HG03571 (cell line): ENCODE measurements at regions not wholly inside any gene's neighbourhood (a gene's known extent, or its start where the extent isn't known, plus 50 kb on each side); places are given as distances from the start of the nearest gene placed in this dataset.
A peak's percentile ranks its signal among the peaks of the same experiment; 100 is the strongest.

ENCODE experiments used
- ATAC-seq: cut with Tn5 transposase; IDR thresholded peaks from one replicate; pipeline ENCODE4 v1.9.1; 2021; ENCODE audit not compliant: unreplicated experiment

DNA sequence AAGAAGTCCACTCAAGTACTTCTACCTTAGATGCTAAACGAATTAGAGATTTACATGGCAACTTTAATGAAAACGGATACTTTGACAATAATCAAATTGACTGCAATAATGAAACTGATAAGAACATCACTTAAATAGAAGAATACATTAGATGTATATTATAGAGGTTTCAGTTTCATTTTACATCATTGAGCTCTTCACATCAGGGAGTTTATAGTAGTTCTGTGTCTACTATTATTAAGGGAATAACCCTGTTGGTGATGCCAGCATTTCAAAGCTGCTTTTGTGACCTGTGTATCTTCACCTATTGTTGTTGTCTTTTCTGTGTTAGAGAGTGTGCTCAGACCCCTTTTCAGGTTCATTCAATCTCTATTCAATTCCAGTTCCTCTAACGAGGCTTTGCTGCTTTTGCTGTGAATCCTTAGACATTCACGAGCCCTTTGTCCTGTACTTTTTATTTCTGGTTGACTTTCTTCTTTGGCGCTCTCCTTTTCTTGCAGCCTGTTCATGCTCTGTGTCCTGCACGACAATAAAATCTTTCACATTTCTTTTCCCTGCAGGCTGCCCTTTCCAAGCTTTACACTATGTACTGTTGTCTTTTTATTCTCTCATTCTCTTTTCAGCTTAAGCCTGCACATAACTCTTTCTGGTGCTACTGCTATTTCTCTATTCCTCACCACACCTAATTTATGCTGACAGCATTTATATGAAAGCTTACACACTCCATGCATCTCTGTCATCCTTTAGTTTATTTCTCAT, 232.1 kb downstream of the CPE start:
- no peak for ATAC-seq

DNA sequence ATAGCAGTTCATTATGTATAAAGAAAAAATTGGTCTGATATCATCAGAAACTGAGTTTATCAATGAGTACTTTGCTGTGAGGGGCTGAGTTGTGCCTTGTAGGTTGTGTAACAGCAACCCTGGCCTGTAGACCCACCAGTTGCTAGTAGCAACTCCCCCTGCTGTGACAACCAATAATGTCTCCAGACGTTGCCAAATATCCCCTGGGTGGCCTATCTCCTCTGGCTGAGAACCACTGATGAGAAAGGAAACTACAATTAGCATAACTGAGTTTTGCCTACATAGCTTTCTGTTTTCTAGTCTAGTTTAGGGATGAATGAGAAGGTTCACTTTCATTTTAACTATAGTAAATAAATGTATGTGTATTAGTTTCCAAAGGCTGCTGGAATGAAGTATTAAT, 234.1 kb downstream of the CPE start:
- ATAC-seq, result peak; percentile 70

DNA sequence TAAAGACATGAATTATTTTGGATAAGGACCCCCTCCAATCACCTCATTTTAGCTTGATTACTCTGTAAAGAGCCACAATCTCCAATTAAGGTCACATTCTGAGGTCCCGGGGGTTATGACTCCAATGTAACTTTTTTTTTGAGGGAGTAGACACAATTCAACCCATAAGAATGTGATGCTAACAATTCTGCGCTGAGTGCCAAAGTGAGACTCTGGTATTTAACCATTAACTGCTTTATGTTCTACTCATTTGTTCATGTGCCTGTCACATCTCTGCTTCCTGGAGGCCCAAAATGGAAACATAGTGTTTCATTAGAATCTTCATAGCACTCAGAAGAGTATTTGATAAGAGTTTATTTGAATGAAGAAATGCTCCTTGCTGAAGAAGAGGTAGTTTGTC, 234.8 kb downstream of the CPE start:
- no peak for ATAC-seq

DNA sequence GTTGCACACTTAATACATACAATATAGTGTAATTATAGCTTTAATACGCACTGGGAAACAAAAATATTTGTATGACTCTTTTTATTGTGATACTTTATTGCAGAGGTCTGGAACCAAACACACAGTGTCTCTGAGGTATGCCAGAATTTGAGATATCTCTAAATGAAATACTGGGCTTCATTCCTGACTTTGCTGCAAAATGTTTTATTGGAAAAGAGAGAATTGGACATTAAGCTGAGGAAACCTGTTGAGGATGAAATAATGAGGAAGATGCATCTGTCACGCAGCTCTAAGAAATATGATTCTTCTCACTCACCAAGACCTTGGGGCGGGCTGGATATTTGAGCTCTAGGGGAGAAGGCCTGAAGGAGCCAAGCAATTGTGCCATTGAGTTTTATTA, 242.1 kb downstream of the CPE start:
- ATAC-seq, result no peak

DNA sequence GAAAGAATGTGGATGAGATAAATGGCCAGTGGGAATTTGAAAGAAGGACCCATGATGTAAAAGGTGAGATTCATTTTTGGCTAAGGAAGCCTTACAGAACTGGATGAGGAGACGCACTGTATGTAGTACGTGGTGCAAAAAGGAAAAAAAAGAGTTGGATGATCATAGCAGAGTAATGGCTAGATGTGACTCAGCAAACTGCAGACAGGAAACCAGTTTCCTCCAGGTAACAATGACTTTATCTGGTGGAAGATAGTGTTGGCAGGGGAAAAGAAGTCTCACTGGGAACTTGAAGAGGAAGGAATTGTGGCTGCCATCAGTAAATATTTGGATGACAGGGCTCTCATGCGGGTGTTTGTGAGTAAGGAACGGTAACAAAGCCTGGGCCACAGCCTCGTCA, 243.2 kb downstream of the CPE start:
- ATAC-seq, result no peak

DNA sequence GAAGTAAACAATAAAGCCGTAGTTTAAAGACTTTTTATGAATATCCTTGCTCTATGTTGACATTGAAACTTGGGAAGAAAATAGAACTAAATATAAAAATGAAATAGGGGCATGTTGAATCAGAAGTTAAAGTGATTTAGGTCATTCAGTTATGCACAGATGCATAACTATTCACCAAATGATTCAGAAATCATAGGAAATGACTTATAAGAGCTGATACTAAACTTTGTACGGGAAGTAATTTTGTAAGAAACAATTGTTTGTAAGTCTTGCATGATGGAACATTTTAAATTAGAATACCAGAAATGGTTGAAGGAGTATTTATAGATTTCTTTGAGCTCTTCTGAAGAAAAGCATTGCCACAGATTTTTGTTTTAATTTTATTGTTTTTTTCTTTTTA, 246.5 kb downstream of the CPE start:
- no peak for ATAC-seq

DNA sequence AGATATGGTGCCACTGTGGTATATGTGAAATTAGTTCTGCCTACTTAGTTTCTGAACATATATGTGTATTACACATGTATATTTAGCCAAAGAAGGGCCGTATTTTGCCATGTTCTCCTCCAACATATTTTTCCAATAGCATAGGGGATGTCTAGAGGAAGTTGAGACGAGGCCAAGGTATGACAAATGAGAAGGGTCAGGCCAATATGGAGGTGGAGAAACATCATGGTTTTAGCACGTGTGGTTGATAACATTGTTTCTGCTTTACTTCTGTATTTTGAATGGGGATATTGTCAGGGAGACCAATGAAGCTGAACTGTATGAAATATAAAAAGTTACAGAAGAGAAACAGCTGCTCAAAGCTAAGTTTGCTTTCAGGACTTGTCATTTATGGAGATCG, 246.7 kb upstream of the TLL1 start:
- no peak for ATAC-seq

DNA sequence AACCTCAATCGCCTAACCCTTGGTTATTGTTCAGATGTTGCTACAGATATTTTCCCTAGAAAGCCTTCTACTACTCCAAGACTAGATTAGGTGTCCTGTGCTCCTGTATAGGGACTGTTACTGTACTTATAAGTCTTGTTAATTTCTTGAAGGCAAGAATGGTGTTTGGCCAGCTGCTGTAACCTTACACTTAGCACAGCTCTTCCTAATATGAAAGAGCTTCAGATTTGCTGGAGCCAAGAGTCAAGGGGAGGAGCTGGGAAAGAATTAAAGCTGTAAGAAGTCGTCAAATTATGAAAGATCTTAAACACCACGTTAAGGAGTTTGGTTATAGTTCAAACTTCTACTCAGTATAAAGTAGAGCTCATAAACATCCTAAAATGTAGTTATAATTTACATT, 245.9 kb upstream of the TLL1 start:
- no peak for ATAC-seq

DNA sequence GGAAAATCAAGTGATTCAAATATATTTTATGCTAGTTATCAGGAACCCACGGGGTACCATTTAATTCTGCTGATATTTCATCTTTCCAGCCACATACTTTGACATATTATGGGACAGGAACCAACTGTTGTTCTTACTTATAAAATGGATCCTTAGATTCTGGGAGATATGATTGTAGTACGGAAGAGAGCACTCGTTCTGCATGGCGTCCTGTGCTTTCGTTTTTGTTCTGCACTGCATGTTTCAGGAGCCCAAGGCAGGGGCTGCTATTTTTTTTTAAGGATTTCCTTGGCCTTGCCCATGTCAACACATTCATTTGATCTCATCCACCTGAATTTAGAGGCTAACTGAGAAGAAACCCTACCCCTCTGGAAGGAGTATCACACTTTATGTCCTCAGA, 245.5 kb upstream of the TLL1 start:
- no peak for ATAC-seq

DNA sequence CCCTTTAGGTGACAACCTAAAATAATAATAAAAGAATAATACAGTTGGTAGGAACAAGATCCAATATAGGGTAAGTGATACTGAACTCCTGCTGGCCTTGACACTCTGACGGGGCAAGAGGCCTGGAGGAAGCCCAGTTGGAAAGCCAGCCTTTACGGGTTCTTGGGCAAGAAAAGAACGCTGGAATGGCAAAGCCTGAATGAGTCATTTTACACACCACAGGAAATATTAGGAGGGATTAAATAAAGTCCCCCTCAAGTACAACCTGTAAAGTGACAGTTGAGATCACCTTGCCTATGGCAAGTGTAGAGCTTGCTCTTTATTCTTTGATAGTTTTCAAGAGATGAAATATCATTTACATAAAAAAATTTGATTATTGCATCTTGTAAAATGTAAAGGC, 244.5 kb upstream of the TLL1 start:
- ATAC-seq, result no peak

DNA sequence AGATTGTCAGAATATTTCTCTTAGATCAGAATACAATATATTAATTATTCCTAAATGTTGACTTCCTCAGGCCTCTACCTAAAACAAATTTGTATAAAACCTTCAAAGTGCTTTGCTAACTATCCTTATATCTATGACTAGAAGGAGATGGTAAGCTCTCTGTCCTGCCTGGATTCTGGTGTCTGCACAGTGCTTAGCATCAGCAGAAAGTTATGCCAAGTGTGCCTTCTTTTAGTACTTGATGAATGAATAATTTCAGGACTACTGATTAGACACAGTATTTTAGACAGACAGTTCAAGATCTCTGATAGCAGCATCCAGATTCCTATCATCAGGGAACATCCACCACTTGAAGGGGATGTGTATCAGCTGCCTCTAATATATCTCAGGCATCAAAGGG, 242.4 kb upstream of the TLL1 start:
- ATAC-seq, result no peak

DNA sequence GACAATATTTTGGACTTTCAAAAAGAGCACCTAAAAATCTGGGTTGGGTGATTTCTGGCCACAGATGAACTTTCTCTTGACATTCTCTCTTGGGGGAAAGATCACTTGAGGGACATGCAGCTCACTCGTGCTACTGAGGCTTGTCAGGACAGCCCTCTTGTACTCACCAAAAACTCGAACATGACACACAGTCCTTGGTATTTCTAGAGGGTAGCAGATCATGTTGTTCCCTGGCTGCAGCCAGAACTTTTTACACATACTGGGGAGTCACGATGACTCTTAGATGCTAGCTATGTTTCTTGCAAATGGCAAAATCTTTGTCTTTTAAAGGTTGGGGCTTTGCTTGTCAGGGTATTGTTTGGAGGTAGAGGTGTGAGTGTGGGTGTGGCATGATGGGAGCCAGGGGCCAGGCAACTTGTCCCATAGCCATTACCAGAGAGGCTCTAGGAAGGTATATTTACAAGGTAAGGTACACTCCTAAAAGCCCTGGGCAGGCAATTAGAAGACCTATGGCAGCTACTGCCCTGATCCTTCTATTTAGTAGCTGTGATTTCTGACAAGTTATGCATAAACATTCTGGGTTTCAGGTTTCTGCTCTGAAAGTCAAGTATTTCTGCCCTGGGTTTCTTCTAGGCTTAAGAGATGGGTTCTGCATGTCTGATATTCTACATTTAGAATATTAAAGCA, 241.7 kb upstream of the TLL1 start:
- no peak for ATAC-seq

DNA sequence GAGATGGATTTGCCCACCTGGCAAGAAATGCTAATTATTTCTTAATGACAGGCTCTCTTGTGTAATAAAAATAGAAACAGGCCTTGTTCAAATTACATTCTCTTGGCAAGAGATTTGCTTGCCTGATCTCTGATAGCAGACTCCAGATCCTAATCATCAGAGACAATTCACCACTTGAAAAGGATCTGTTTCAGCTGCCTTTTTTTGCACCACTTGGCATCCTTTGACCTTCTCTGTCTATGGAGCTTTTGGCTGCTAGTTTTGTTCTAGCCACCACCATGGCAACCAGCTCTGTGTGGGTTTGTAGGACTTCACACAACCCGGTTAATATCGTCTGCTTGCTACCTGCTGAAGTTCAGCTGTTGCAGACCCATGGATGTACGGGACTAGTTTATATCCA, 241.1 kb upstream of the TLL1 start:
- no peak for ATAC-seq

DNA sequence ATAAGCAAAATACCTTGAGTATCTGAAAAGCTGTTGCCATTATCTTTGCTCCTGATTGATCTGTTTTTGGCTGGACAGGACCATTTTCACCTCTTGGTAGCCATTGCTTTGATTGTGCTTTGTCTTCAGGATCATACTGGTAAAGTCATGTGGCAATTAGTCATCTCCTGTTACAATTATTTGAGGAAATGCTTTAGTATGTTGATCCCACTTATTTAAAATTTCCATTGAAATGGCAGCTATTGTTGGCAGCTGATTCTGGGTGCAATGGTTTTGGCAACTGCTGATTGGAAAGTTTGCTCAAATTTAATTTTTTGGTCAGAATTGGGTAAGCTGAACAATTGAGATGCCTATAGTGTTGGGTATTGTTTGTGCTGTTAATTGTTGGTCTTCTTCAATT, 238.3 kb upstream of the TLL1 start:
- no peak for ATAC-seq

DNA sequence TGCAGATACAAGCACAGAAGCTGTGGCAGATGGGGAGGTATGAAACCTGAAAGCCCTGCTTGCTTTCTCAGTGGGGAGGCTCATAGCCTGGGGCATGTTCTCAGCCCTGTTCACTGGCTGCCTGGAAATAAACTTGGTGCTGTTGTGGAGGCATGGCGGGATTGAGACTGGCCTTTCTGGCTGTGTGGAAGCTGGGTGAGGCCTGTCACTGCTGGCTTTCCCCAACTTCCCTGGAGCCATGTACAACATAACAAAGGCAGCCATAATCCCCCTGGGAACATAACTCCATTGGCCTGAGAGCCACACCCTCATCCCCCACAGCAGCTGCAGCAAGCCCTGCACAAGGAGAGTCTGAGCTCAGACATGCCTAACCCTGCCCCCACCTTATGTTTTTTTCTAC, 237.7 kb upstream of the TLL1 start:
- no peak for ATAC-seq

DNA sequence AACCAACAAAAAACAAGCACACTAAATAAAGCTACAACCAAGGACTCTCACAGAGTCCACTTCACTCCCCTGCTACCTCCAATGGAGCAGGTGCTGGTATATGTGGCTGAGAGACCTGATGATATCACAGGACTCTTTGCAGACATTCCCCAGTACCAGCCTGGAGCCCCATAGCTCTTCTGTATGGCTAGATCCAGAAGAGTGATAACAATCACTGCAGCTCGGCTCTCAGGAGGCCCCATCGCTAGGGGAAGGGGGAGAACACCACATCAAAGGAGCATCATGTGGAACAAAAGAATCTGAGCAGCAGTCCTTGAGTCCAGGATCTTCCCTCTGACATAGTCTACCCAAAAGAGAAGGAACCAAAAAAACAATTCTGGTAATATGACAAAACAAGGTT, 237.1 kb upstream of the TLL1 start:
- no peak for ATAC-seq

DNA sequence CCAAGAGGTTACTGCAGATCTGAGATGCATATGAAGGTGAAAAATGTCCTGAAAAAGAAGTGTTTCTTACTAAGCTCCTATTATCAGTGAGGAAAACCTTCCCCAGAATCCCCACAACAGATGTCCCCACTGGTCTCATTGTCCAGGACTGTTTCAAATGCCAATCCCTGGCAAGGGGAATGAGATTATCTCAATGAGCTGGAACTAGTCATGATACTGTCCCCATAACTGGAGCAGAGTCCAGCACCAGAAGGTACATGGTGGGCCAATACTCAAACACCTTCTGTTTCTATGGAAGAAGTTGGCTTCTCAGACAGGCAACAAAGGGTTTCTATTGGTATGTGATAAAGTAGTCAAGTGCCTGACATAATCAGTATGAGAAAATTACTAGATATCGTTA, 221.1 kb upstream of the TLL1 start:
- ATAC-seq, result no peak

DNA sequence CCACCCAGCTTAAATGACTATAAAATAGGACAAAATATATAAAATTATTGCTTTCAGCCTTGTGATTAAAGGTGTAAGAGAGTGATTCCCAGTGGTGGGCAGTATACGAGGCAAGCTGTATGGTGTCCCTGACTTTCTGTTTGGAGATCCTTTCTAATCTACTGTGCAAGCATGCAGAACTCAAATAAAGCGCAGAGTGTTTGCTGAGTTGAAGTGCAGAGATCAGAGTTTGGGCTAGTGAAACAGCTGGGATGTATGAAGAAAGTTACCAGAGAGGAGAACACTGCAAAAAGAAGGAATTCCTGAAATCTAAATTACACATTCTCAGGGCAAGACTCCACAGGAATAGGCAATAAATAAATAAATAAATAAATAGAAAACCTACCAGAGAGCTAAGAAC, 218.5 kb upstream of the TLL1 start:
- ATAC-seq, result no peak

DNA sequence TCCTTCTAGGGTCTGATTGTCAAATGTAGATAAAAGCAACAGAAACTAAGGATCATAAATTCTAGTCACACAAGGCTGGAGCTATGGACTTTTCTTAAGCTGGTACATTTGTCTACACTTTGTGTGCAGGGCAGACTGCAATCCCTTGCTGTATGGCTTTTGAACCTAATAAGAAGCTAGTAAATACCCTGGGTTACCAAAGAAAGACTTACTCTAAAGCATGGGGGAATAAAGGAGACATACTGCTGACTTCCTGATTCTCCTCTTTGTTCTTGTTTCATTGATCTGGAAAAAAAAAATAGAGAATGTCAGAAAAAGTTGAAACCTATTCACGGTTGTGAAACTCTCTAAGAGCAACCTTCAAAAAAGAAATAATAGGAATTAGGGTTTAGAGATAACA, 216.6 kb upstream of the TLL1 start:
- ATAC-seq, result no peak

DNA sequence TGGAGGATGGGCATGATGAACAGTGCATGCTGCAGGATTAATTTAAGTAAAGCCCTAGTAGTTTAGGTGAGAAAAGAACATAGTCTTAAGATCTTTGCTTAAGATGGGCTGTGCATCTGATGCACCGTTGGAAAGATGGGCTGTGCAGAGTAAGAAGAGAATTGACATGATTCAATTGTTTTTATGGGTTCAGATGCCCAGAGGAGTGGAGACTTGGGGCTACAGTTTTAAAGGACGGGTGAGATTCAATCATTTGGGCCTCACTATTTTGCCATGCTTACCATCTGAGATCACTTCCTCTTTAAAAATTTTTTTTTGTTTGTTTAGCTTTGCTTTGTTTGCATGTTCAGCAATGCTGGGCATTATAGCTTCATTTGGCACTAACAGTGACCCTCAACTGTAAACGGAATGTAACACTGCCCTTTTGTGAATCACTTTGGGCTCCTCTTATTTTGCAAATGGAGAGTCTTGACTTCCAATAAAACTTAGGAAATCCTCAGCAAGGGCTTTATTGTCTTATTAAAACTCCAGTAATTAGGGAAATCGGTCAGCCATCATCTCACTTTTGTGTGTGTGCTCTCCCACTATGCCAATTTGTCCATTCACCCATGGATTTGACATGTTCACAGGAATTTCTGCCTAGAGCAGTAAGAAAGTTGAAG, 216.1 kb upstream of the TLL1 start:
- no peak for ATAC-seq

DNA sequence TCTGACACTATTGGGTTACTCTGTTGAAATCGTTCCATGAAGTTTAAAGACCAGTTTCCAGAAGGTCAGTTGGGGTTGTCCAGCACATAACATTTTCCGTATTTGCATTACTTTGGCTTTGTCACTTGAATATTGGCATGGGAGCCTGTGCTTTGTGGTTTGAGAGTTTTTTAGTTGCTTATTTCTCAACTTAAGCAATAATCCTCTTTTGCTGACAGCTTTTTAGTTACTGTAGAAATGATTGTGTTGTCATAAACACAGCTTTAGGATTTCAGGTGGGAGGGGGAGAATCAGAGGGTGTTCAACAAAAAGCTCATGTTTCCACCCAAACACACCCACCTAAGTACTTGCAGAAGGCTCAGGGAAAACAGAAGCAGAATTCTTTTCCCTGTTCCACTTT, 210.7 kb upstream of the TLL1 start:
- no peak for ATAC-seq

DNA sequence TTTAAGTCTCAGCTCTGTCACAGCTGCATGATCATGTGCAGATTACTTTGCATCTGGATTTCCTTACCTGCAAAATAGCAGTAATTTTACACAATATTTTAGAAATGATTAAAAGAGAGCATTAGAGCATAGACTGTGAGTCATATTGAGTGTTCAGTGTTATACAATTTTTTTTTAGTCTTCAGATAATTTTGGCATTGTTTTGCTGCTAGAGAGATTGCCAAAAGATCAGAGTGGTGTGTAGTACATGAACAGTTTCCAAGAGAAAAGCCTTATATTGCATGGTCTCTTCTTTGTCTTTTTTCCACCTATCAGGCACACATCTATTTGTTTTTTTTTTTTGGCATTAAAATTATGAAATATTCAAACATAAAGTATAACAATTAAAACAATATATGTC, 209.6 kb upstream of the TLL1 start:
- no peak for ATAC-seq
